HG03439 (cell line): ENCODE measurements at regions not wholly inside any gene's neighbourhood (a gene's known extent, or its start where the extent isn't known, plus 50 kb on each side); places are given as distances from the start of the nearest gene placed in this dataset.
"Not testable (repeated sequence)": the region's sequence is repeated elsewhere in the genome, so short reads cannot be mapped to it uniquely, and the experiment has no call there.

ENCODE experiments used
- ATAC-seq: cut with Tn5 transposase; IDR thresholded peaks from one replicate; pipeline ENCODE4 v1.9.1; 2021; ENCODE audit warnings: mild to moderate bottlenecking, moderate library complexity; ENCODE audit not compliant: unreplicated experiment

DNA sequence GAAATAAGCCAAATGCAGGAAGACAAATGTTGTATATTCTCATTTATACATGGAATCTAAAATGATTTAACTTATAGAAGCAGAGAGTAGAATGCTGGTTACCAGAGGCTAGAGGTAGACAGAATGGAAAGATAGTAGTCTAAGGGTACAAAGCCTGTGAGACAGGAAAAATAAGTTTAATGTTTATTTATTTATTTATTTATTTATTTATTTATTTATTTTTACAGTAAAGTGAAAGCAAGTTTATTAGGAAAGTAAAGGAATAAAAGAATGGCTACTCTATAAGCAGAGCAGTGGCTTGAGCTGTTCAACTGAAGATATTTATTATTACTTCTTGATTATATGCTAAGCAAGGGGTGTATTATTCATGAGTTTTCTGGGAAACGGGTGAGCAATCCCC lies 203.2 kb downstream of the LAS1L start:
- no peak for ATAC-seq

DNA sequence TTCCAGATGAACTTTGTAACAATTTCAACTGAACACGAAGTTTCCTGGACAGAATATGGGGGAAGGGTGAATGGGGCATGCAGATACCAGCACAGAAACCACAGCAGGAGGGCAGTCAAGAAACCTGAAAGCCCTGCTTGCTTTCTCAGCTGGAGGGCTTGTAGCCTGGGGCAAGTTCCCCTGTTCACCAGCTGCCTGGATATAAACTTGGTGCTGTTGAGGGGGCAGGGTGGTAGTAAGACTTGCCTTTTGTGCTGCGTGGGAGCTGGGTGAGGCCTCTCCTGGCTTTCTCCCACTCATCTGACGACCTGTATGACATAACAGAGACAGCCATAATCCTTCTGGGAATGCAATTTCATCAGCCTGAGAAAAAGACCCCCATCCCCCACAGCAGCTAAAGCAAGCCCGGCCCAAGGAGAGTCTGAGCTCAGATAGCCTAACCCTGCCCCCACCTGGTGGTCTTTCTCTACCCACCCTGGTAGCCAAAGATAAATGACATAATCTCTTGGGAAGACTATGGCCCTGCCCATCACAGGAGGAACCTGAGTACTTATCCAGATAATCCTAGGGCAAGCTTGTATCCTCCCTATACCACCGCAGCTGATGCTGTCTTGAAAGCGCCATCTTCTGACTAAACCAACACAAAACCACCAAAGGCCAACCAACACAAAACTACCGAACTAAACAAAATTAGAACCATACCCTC lies 234.3 kb downstream of the LAS1L start:
- ATAC-seq: no peak

DNA sequence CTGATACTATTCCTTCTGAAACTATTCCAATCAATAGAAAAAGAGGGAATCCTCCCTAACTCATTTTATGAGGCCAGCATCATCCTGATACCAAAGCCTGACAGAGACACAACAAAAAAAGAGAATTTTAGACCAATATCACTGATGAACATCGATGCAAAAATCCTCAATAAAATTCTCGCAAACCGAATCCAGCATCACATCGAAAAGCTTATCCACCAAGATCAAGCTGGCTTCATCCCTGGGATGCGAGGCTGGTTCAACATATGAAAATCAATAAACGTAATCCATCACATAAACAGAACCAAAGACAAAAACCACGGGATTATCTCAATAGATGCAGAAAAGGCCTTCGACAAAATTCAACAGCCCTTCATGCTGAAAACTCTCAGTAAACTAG lies 251.7 kb downstream of the LAS1L start:
- ATAC-seq: not testable (repeated sequence)

DNA sequence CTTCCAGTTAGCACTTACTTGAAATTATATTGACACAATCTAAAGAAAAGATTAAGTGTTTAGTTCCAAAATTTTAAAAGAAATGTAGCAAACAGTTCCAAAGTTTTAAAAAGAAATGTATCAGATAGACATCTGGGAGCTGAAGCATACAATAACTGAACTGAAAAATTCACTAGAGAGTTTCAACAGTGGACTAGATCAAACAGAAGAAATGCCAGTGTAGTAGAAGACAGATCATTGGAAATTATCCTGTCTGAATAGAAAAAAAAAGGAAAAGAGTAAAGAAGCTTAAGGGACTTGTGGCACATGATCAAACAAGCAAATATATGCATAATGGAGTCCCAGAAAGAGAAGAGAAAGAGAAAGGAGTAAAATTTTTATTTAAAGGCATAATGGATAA lies 261.4 kb downstream of the LAS1L start:
- no peak for ATAC-seq

DNA sequence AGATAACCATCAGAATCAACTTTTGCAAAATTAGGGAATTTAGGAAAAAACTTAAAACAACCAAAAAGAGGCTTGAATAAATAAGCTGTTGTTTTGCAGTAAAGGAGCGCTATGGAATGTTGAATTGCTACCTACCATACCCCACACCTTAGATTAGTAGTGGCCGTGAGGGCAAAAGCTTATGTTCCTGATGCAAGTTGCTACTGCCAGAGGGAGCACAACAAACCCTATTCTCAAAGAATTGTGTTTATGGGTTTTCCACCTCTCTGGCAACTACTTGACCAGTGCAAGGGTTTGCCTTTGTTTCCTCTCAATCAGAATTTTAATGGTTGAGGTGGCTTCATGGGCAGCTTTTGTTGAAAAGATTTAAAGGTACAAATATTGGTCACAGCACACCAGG lies 268.1 kb downstream of the LAS1L start:
- ATAC-seq: no peak

DNA sequence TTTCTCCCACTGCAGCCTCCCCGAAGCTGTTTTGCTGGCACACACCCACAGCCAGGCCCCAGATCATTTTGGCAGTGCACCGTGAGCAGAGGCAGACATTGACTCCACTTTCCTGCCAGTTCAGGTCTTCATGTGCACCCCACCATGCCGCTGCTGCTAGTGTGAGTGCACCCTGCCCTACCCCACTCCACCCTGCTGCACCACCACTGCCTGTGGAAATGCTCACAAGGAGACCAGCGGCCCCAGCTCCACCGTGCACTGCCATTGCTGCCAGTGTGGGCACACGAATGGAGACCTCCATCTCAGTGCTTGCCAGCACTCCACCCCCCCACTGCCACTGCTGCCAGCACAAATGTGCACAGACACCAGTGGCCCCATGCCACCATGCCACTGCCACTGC lies 277.6 kb upstream of the ZC4H2 start:
- no peak for ATAC-seq

DNA sequence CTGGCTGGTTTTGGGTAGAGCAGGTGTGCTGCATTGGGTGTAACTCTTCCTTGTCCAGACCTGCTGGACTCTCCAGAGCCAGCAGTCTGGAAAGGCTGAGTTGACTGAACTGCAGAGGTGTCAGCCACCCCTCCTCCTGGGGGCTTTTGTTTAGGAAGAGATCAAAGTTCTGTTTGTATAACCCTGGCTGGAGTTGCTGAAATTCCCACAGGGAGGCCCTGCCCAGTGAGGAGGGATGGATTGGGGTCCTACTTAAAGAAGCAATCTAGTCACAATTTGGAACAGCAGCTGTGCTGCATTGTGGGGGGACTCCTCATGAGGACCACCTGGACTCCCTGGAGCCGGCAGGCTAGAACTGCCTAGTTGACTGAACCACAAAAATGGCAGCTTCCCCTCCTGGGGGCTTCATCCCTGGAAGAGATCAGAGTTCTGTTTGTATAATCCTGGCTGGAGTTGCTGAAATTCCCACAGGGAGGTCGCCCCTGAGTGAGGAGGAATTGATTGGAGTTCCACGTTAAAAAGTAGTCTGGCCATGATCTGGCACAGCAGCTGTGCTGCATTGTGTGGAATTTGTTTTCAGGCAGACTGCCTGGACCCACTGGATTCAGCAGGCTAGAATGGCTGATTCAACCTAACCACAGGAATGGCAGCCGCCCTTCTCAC lies 264.9 kb upstream of the ZC4H2 start:
- ATAC-seq: no peak

DNA sequence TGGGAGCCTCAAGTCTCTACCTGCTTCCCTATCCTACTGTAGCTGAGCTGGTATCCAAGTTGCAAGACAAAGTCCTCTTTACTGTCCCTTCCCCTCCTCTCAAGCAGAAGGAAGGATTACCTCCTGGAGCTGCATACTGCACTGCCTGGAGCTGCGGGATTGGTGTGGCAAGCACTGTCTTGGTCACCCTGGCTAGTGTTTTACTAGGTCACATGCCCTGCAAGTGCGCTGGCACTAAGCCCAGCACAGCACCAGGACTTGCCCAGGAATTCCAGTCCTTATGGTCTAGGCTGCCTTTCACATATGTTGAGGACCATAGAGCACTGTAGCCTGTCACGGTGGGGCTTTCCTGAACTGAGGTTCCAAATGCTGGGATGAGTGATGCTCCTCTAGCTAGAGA lies 227.3 kb upstream of the ZC4H2 start:
- no peak for ATAC-seq

DNA sequence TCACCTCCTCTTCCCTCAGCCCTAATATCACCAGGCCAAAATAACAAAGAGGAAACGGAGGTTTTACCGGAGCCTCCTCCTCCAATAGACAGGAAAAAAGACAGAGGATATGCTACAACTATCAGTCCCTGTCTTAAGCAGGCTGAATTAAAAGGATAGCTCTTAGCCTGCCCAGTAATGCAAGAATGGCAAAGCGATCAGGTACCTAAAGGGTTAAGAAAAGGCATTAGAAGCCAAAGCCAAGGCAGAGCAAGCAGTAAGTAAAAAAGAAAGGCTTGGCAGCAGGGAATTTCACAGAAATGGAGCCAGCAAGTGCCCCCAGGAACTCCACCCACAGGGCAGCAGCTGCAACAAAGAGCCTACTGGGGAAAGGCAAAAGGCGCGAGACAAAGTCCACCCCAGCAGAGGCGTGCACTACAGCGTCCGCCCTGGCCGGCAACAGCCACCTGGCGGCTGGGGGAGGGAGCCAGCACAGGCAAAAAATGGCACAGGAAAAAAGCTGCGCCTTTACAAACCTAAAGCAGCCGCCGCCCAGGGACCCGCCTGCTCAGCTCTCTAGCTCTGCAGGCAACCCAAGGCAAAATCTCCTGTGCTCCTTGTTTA lies 220.6 kb upstream of the ZC4H2 start:
- no peak for ATAC-seq

DNA sequence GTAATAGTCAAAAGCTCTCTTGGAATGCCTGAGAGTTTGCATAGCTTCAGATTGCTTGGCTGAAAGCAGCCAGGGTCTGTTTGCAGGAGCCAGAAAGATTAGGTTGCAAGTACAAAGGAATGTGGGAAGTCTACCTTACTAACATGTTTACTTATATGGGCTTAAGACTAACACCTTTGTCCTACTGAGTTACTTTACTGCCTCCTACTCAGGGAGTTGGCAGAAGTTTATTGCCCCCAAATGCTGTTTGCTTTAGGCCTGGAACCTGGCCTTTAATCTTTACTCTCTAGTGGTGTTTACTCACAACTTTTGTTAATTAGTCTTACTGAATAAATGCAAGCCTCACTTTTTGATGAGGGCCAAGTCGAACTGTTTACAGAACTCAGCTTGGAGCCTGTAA lies 219.4 kb upstream of the ZC4H2 start:
- ATAC-seq: no peak

DNA sequence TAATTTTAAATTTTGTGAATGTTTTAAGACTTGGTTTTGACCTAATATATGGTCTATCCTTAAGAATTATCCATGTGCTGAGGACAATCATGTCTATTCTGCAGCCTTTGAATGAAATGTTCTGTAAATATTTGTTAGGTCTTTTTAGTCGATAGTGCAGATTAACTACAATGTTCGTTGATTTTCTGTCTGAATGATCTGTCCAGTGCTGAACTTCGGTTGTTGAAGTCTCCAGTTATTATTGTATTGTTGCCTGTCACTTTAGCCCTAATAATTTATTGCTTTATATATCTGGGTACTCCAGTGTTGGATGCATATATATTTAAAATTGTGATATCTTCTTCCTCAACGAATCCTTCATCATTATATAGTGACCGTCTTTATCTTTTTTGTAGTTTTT lies 218.3 kb upstream of the ZC4H2 start:
- no peak for ATAC-seq

DNA sequence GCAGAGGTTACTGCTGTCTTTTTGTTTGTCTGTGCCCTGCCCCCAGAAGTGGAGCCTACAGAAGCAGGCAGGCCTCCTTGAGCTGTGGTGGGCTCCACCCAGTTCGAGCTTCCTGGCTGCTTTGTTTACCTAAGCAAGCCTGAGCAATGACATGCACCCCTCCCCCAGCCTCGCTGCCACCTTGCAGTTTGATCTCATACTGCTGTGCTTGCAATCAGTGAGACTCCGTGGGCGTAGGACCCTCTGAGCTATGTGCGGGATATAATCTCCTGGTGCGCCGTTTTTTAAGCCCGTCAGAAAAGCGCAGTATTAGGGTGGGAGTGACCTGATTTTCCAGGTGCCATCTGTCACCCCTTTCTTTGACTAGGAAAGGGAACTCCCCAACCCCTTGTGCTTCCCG lies 187.1 kb upstream of the ZC4H2 start:
- not testable (repeated sequence) for ATAC-seq

DNA sequence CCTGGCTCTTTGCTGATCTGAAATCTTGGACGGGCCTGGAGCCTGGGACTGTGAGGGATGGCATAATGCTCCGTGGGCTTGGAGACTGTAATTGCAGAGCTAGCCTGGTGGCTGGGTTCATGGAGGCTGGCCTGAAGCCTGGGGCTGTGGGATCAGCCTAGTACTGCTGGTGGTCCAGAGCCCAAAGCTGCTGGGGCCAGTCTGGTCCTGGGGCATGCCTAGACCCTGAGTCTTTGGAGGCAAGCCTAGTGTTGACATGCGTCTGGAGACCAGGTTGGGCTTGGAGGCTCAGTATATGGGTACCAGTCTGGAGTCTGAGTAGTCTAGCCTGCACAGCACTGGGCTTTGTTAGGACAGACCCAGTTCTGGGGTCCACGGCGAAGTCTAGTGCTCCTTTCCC lies 172.0 kb upstream of the ZC4H2 start:
- ATAC-seq: no peak

DNA sequence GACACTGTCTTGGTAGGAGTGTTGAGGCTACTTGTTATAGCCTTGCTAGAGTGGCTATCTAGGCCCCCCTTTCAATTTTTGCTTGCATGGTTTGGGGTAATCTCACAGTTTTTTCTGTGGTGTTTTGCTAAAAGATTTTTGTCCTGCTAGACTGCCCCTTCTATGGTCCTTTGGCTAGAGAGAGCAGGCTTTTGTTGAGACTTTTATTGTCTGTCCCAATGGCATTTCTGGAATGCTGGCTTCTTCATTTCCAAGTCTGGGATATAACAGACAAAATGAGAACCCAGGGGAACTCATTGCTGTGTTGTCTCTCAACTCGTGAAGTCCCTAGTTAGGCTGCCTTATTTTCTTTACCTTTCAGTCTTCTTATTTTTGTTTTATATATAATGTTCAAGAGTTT lies 160.2 kb upstream of the ZC4H2 start:
- ATAC-seq: no peak

DNA sequence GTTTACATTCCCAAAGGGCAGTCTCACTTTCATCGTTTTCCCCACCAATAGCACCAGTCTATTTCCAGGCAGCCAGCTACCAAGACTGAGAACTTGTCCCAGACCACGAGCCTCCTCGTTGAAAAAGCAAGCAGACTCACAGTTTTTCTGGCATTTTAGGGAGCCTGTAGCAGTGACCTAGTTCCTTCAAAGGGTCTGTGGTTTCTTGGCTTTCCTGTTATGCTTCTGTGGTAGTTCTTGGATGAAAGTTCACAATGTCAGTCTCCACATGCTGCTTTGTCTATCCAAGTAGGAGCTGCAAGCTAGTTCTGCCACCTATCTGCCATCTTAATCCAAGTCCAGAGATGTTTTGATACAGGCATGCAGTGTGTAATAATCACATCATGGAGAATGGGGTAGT lies 151.6 kb upstream of the ZC4H2 start:
- no peak for ATAC-seq

DNA sequence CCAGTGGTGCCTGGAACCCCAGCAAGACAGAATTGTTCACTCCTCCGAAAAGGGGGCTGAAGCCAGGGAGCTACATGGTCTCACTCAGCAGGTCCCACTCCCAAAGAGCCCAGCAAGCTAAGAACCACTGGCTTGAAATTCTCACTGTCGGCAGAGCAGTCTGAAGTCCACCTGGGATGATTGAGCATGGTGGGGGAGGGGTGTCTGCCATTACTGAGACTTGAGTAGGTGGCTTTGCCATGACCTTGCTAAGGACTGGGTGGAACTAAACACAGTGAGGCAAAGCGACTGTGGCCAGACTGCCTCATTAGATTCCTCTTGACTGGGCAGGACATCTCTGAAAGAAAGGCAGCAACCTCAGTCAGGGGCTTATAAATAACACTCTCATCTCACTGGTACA lies 122.6 kb upstream of the ZC4H2 start:
- no peak for ATAC-seq

DNA sequence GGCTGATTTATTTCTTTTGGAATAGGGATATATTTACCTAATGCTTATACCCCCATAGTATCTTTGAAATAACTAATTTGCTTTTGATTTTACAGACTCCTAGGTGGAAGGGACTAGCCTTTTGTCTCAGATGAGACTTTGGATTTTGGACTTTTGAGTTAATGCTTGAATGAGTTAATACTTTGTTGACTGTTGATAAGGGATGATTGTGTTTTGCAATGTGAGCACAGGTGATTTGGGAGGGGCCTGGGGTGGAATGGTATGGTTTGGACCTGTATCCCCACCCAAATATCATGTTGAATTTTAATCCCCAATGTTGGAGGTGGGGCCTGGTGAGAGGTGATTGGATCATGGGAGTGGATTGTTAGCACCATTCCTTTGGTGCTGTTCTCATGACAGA lies 117.4 kb upstream of the ZC4H2 start:
- no peak for ATAC-seq

DNA sequence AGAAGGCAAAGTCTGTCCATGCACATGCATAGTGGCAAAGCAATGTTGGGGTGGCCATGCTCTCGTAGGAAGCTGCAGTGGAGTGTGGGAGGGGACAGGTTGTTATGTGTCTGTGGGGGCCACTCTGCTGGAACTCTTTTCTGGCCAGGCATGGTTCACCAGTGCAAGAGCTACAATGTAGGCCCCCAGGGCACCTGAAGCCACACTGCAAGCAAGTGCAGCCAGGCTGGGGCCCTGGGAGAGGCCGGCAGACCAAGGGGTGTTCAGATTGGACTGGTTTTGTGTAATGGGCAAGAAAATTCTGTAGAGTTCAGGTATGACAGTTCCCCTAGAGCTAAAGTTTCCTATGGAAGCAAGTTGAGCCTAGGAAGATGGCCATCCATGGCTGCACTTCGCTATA lies 97.0 kb upstream of the ZC4H2 start:
- no peak for ATAC-seq

DNA sequence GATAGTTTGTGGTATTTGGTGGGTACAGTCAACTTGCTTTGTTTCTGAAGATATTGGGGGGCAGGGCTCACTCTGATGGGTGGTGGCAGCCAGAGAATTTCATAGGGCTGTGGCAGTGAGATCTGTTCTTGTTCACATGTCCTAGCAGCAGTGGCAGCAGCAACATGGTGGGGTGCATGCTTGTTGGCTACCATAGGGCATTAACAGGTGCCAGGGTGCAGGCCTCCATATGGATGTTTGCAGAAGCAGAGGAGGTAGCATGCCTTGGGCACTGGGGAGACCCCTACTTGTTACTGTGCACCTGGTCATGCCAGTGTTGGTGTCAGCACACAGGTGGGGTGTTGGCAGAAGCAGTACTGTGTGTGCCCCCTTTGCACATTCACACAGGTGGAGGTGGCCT lies 96.3 kb upstream of the ZC4H2 start:
- no peak for ATAC-seq

DNA sequence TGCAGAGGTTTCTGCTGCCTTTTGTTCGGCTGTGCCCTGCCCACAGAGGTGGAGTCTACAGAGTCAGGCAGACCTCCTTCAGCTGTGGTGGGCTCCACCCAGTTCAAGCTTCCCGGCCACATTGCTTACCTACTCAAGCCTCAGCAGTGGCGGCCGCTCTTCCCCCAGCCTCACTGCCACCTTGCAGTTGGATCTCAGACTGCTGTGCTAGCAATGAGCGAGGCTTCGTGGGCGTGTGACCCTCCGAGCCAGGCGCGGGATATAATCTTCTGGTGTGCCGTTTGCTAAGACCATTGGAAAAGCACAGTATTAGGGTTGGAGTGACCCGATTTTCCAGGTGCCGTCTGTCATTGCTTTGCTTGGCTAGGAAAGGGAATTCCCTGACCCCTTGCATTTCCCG lies 82.4 kb upstream of the ZC4H2 start:
- not testable (repeated sequence) for ATAC-seq

DNA sequence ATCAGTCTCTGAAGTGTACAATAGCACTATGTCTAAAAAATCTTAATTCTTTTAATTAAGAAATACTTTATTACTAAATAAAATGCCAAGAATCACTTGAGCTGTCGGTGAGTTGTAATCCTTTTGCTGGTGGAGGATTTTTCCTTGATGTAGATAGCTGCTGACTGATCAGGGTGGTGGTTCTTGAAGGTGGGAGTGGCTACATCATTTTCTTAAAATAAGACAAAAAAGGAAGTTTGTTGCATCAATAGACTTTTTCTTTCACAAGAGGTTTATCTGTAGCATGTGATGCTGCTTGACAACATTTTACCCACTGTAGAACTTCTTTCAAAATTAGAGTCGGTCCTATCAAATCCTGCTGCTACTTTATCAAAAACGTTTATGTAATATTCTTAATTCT lies 68.8 kb upstream of the ZC4H2 start:
- ATAC-seq: no peak

DNA sequence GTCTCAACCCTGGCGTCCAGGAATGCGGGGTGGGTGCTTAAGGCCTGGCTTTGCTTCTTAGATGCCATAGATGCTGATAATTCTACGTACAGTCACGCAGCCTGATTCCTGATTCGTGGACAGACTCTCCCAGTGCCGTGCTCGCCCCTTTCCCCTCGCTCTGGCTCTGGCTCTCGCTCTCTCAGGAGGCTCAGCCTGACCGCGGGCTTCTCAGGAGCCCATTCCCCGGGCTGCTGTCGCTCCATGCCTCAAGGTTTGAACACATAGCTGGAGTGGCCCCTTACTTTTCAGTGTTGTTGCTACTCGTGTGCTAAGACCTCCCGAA lies 59.2 kb upstream of the ZC4H2 start:
- peak; percentile 38 for ATAC-seq
